ENCODE measurements at regions not wholly inside any gene's neighbourhood (a gene's known extent, or its start where the extent isn't known, plus 50 kb on each side); places are given as distances from the start of the nearest gene placed in this dataset.

DNA sequence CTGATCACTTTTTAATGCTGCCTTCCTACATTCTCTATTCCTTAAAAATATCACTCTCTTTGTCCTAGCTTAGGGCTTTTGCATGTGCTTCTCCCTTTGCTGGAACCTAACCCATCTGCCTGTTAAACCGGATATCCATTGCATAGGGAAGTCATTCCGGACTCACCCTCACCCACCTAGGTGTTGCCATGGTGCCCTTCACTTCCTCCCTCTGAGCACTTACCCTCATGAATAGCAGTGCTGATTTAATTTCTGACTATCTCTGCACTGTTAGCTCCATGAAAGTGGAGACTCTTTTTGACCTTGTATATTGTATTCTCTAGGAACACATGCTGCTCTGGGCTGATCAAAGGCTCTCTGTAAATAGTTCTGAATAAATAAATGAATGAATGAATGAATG, 401.9 kb downstream of the PCDH20 start:
- Histone ChIP-seq H2AFZ (ENCODE audit: low read length) (0 out of 2 replicates have a peak overlapping the region, but pooled peaks have one; percentile 70), H2BK5ac (ENCODE audit: low read depth, low read length) (no peak overlapping the region), H3K9me3 (ENCODE audit: insufficient read depth in 2 of 2, low read depth in 1 of 2, low read length in 1 of 2) (peaks cover 0 to 4% of the 10 kb centered on the region in 2 experiments; a peak in 2 of 4 replicates), H3K27ac (ENCODE audit: low read depth, low read length) (no peak overlapping the region), H3K79me1 (ENCODE audit: low read depth, low read length) (no peaks in the 10 kb centered on the region), H3K27me3 (replicated peaks in 1 of 4; ENCODE audit: control insufficient read depth in 3 of 4, extremely low read depth in 1 of 4, insufficient read depth in 3 of 4, low read length in 3 of 4) (no peaks in the 10 kb centered on the region), H2BK12ac (ENCODE audit: low read depth, low read length) (no peak overlapping the region), H3K4ac (replicated peaks; ENCODE audit: insufficient read length, low read depth, low read length) (no peak overlapping the region), H3K56ac (replicated peaks; ENCODE audit: insufficient read length, low read depth, low read length) (no peak overlapping the region), H3K23ac (ENCODE audit: insufficient read length) (no peak overlapping the region), H3K18ac (ENCODE audit: extremely low read depth, low read length) (no peak overlapping the region), H4K5ac (ENCODE audit: insufficient read length, low read depth, low read length) (no peak overlapping the region), H3K79me2 (ENCODE audit: control insufficient read depth in 1 of 2, insufficient read depth in 2 of 2, low read length in 2 of 2) (no peaks in the 10 kb centered on the region), H4K20me1 (replicated peaks in 1 of 2; ENCODE audit: control insufficient read depth in 1 of 2, insufficient read depth in 2 of 2, low read length in 2 of 2) (no peaks in the 10 kb centered on the region), H2BK120ac (replicated peaks; ENCODE audit: low read depth, low read length) (no peak overlapping the region), H3K23me2 (ENCODE audit: low read depth, low read length) (no peaks in the 10 kb centered on the region; the same call in 1 of the 2 replicates), H2BK20ac (ENCODE audit: low read length) (no peak overlapping the region), H3K9ac (replicated peaks in 1 of 4; ENCODE audit: extremely low read depth in 1 of 4, low read depth in 3 of 4, low read length in 3 of 4) (no peak overlapping the region), H2AK5ac (ENCODE audit: low read depth, low read length) (no peak overlapping the region), H4K91ac (replicated peaks; ENCODE audit: insufficient read length, low read length) (no peak overlapping the region), H3K36me3 (ENCODE audit: control insufficient read depth in 2 of 4, insufficient read depth in 4 of 4, low read length in 3 of 4) (no peaks in the 10 kb centered on the region), H3K4me3 (ENCODE audit: extremely low read depth in 1 of 4, insufficient read depth in 2 of 4, low read depth in 3 of 4, low read length in 4 of 4) (no peak overlapping the region), H3K4me2 (ENCODE audit: insufficient read depth in 1 of 2, low read depth in 2 of 2, low read length in 2 of 2) (no peak overlapping the region), H4K8ac (ENCODE audit: extremely low read depth, insufficient read depth, low read length) (no peak overlapping the region), H3K14ac (ENCODE audit: insufficient read length) (no peak overlapping the region), H3K4me1 (replicated peaks in 1 of 4; ENCODE audit: control insufficient read depth in 3 of 4, insufficient read depth in 4 of 4, low read length in 3 of 4) (no peaks in the 10 kb centered on the region), H2BK15ac (ENCODE audit: low read length) (no peak overlapping the region)
- ChIA-PET CTCF (ENCODE audit: partially characterized antibody) (interaction anchor here (2.0 kb wide), 1 partner anchor 16 kb away, joined by 4 read pairs; no protein-coding TSS in a partner anchor), POLR2A (ENCODE audit: partially characterized antibody) (no interaction called here)
- no peak for FAIRE-seq
- DNase-seq (ENCODE audit: low read depth in 1 of 2, low spot score in 2 of 2) = no peak
- WGBS, 2 experiments (ENCODE audit: extremely low coverage in 1 of 2, insufficient coverage in 1 of 2, insufficient read length in 1 of 2, insufficient replicate concordance in 2 of 2, low coverage in 1 of 2, low lambda C conversion rate in 2 of 2, missing lambda C conversion rate in 1 of 2) = 75% methylated on average over 2 of the region's 2 CpGs; no CpG with 5 or more reads in 1 of the 2 experiments
- TF ChIP-seq RNF2 (IDR thresholded peaks at IDR 0.05; ENCODE audit: borderline replicate concordance, low read depth, low read length, missing control alignments, poor library complexity, severe bottlenecking) = no peak
- no peak for TF ChIP-seq YY1 (IDR thresholded peaks at IDR 0.05; ENCODE audit: low read depth, low read length)
- TF ChIP-seq FOSL1 (IDR thresholded peaks at IDR 0.05; ENCODE audit: insufficient read depth, low read depth, low read length) = no peak
- TF ChIP-seq MAFK (IDR thresholded peaks at IDR 0.05; ENCODE audit: low read depth, low read length) = no peak
- no peak for TF ChIP-seq RBBP5 (IDR thresholded peaks at IDR 0.05; ENCODE audit: borderline replicate concordance, low read depth, low read length)
